ENCODE measurements at regions not wholly inside any gene's neighbourhood (a gene's known extent, or its start where the extent isn't known, plus 50 kb on each side); places are given as distances from the start of the nearest gene placed in this dataset.
"Not testable (repeated sequence)": the region's sequence is repeated elsewhere in the genome, so short reads cannot be mapped to it uniquely, and the experiment has no call there.

DNA sequence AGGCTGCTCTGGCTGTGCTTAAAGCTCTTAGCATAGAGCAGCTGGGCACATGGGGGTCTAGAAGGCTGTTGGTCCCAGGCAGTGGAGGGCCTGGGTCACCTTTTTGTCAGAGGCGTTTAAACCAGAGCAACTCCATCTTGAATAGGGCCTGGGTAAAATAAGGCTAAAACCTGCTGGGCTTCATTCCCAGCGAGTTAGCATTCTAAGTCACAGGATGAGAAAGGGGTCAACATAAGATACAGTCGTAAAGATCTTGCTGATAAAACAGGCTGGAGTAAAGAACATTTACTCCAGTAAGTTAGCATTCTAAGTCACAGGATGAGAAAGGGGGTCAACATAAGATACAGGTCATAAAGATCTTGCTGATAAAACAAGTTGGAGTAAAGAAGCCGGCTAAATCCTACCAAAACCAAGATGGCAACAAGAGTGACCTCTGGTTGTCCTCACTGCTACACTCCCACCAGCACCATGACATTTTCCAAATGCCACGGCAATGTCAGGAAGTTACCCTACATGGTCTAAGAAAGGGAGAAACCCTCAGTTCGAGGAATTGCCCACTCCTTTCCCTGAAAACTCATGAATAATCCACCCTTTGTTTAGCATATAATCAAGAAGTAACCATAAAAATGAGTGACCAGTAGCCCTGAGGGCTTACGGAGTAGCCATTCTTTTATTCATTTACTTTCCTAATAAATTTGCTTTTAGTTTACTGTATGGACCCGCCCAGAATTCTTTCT is 96.8 kb upstream of the PCBD1 start:
- TF ChIP-seq, protein P1, sequence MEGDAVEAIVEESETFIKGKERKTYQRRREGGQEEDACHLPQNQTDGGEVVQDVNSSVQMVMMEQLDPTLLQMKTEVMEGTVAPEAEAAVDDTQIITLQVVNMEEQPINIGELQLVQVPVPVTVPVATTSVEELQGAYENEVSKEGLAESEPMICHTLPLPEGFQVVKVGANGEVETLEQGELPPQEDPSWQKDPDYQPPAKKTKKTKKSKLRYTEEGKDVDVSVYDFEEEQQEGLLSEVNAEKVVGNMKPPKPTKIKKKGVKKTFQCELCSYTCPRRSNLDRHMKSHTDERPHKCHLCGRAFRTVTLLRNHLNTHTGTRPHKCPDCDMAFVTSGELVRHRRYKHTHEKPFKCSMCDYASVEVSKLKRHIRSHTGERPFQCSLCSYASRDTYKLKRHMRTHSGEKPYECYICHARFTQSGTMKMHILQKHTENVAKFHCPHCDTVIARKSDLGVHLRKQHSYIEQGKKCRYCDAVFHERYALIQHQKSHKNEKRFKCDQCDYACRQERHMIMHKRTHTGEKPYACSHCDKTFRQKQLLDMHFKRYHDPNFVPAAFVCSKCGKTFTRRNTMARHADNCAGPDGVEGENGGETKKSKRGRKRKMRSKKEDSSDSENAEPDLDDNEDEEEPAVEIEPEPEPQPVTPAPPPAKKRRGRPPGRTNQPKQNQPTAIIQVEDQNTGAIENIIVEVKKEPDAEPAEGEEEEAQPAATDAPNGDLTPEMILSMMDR (IDR thresholded peaks at IDR 0.05): no peak
- no peak for DNase-seq
- no peak overlapping the region for H3K27ac Mint-ChIP-seq
- no peaks in the 10 kb centered on the region for H3K36me3 Mint-ChIP-seq (ENCODE audit: low read depth)
- no peak overlapping the region for H3K4me3 Mint-ChIP-seq
- no peaks in the 10 kb centered on the region for H3K4me1 Mint-ChIP-seq (ENCODE audit: low read depth)
- no peaks in the 10 kb centered on the region for H3K9me3 Mint-ChIP-seq
- H3K27me3 Mint-ChIP-seq (ENCODE audit: insufficient read depth): peaks cover 50% of the 10 kb centered on the region

DNA sequence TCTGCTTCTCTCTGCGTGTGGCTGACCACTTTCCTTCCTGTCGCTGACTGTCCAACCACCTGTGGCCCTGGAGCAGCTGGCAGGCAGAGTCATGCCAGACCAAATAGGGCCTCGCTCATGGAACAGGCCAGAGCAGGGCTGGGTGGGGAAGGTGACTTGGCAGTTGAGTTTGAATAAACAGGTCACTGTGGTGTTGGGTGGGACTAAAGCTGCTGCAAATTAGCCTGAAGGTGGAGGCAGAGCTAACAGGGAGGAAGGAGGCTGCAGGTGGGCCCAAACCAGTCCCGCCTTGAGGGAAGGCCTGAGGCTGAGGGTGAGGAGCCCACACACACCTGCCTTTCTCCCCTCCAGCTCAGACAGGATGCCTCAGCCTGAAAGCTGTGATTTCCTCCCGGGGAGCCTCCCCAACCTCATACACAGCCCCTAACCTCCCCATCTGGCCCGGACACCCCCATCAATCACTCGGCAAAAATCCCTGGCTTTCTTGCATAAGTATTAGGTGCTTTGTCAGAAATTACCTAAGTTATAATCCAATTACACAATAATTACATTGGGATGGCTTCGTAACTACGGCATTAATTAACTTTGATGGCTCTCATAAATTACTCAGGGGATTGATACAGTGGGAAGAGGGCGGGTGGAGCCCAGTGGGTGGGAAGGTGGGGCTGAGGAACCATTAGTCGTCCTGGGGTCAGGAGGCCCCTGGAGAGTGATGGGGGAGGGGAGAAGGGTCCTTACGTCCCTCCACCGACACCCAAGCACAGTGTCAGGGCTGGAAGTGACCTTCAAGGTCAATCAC is 97.7 kb upstream of the PCBD1 start:
- Mint-ChIP-seq H3K9me3 (no peaks in the 10 kb centered on the region), H3K4me3 (no peak overlapping the region)
- no peak for DNase-seq

DNA sequence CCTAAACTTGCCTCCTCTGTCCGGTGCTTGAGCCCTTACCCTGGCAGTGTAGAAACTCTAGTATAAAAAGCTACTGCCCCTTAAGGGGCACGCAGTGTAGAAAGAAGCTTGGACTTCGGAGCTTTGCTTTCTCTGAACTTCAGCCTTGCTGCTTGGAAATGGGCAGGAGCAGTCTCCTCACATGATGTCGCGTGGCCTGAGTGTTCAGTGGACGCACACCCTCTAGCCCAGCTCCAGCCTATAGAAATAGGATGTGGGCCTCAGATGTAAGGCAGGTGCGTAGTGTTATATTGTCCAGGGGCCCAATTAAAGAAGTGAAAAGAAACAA is 98.2 kb upstream of the PCBD1 start:
- H3K9me3 Mint-ChIP-seq: no peaks in the 10 kb centered on the region
- TF ChIP-seq, protein P1 (IDR thresholded peaks at IDR 0.05): no peak
- peaks cover 54% of the 10 kb centered on the region for H3K27me3 Mint-ChIP-seq (ENCODE audit: insufficient read depth)
- no peak overlapping the region for H3K27ac Mint-ChIP-seq
- DNase-seq: no peak
- H3K4me1 Mint-ChIP-seq (ENCODE audit: low read depth): no peaks in the 10 kb centered on the region
- no peak overlapping the region for H3K4me3 Mint-ChIP-seq
- no peaks in the 10 kb centered on the region for H3K36me3 Mint-ChIP-seq (ENCODE audit: low read depth)

More for the DNA sequence above, 97.7 kb upstream of the PCBD1 start:
- no peaks in the 10 kb centered on the region for H3K4me1 Mint-ChIP-seq (ENCODE audit: low read depth)
- H3K36me3 Mint-ChIP-seq (ENCODE audit: low read depth): no peaks in the 10 kb centered on the region
- TF ChIP-seq, protein P1 (IDR thresholded peaks at IDR 0.05): no peak
- H3K27me3 Mint-ChIP-seq (ENCODE audit: insufficient read depth): peaks cover 52% of the 10 kb centered on the region
- no peak overlapping the region for H3K27ac Mint-ChIP-seq

DNA sequence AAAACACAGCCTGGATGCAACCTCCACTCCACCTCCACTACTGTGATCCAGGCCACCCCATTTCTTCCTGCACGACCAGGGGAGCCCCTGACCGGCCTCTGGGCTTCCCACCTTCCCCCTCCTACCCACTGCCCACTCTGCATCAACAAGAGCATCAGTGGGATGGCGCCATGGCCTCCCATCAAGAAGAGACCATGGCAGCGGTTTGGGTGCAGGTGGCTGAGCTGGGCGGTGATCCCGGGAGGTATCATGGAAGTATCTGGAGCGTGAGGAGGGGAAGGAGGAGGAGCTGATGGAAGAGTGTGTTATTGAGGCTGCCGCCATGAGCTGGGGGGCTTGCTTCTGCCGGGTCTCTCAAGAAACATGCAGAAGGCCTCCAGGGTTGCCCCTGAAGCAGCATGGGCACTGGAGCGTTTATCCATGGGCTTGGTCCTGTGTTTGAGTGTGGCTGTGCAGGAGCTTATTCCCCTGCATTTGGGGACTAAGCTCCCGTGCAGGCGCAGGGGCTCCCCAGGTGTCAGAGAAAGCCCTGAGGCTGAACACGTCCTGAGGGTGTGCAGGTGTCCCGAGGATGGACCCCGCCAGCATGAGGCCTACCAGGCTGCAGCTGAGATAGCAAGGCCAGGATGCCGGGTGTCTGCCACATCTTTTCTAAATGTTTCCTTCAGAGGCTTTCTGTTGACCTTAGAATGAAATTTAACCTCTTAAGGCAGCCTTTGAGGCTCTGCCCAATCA is 99.2 kb upstream of the PCBD1 start:
- no peak for DNase-seq
- Mint-ChIP-seq H3K36me3 (ENCODE audit: low read depth) (no peaks in the 10 kb centered on the region), H3K27me3 (ENCODE audit: insufficient read depth) (peaks cover 44% of the 10 kb centered on the region), H3K4me3 (no peak overlapping the region), H3K27ac (no peak overlapping the region), H3K4me1 (ENCODE audit: low read depth) (no peaks in the 10 kb centered on the region), H3K9me3 (no peaks in the 10 kb centered on the region)
- TF ChIP-seq, protein P1 (IDR thresholded peaks at IDR 0.05): no peak

DNA sequence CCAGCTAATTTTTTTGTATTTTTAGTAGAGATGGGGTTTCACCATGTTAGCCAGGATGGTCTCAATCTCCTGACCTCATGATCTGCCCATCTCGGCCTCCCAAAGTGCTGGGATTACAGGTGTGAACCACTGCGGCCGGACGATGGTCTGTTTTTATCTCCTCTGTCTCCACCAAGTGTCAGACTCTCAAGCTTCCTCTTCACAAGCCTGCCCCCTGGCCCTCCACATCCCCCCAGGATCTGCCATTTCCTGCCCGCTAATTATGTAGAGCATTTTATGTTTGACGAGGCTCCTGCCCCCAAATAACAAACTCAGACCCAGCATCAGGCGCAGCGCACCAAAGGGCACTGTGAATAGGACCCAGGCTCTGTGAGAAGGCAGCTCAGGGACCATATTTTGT is 101.8 kb upstream of the PCBD1 start:
- not testable (repeated sequence) for H3K4me3 Mint-ChIP-seq

DNA sequence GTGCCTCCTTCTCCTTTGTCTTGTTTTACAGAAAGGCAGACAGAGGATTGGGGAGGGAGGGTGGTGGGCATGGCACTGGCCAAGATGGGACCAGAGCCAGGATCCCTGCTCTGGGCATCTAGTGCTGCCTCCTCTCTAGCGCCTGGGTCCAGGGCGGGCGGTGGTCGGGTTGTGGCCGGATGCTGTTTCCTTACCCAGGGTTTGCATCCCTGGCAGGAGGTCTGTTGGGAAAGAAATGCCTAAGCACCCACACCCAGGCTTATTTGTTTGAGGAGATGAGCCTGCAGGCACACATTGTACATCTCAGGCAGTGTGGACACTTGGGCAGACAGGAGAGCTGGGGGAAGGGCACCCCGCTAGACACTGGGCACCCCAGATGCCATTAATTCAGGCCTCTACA is 102.3 kb upstream of the PCBD1 start:
- TF ChIP-seq, protein P1 (IDR thresholded peaks at IDR 0.05): no peak
- H3K4me1 Mint-ChIP-seq (ENCODE audit: low read depth): no peaks in the 10 kb centered on the region
- no peaks in the 10 kb centered on the region for H3K36me3 Mint-ChIP-seq (ENCODE audit: low read depth)
- H3K4me3 Mint-ChIP-seq: no peak overlapping the region
- DNase-seq: no peak
- H3K9me3 Mint-ChIP-seq: no peaks in the 10 kb centered on the region
- peaks cover 55% of the 10 kb centered on the region for H3K27me3 Mint-ChIP-seq (ENCODE audit: insufficient read depth)
- no peak overlapping the region for H3K27ac Mint-ChIP-seq

More for the DNA sequence above, 101.8 kb upstream of the PCBD1 start:
- H3K9me3 Mint-ChIP-seq; H3K4me1 Mint-ChIP-seq (ENCODE audit: low read depth); H3K27ac Mint-ChIP-seq; H3K36me3 Mint-ChIP-seq (ENCODE audit: low read depth); DNase-seq: not testable (repeated sequence)
- peaks cover 54% of the 10 kb centered on the region for H3K27me3 Mint-ChIP-seq (ENCODE audit: insufficient read depth)

All from HFFc6 (cell line).